PC-3 (cell line): ENCODE measurements at regions not wholly inside any gene's neighbourhood (a gene's known extent, or its start where the extent isn't known, plus 50 kb on each side); places are given as distances from the start of the nearest gene placed in this dataset.

Source experiments
- ATAC-seq: fragments of 200-7000 bp; cut with Tn5 transposase; 2 replicates; pipeline ENCODE4 v1.9.1; 2020; ENCODE audit warnings: mild to moderate bottlenecking, moderate library complexity
- BruUV-seq: library from RNA; stranded (reverse); fragments of 400-500 nt; replicated peaks from 2 replicates; lab custom pipeline; 2021; lab: Mats Ljungman, UMichigan
- CTCF ChIA-PET: fragments of 300-600 bp; sonication (Branson Sonifier 250); formaldehyde crosslinking; loops from one replicate; lab custom pipeline; 2022; ENCODE audit warnings: antibody characterized with exemption; lab: Charles Lee
- POLR2A ChIA-PET: fragments of 300-600 bp; sonication (Branson Sonifier 250); formaldehyde crosslinking; loops from one replicate; lab custom pipeline; 2022; ENCODE audit warnings: antibody characterized with exemption; ENCODE audit not compliant: unreplicated experiment; lab: Charles Lee
- DNase-seq: peaks from one replicate; pipeline ENCODE4 v3.0.0-alpha.2; 2015
- H2AFZ ChIP-seq: fragments of 300-600 bp; sonication (generic); 2 replicates; pipeline ENCODE4 v1.6.0; 2016; ENCODE audit warnings: antibody characterized with exemption, low read length
- H3F3A ChIP-seq: fragments of 300-600 bp; sonication (generic); one replicate; pipeline ENCODE4 v1.6.0; 2017; ENCODE audit warnings: antibody characterized with exemption, low read length, control low read depth, mild to moderate bottlenecking; ENCODE audit not compliant: unreplicated experiment
- H3K27ac ChIP-seq: fragments of 300-600 bp; sonication (generic); 2 replicates; pipeline ENCODE4 v1.5.1; 2016; ENCODE audit warnings: mild to moderate bottlenecking, low read length
- H3K27me3 ChIP-seq: fragments of 300-600 bp; sonication (generic); 2 replicates; pipeline ENCODE4 v1.6.1; 2016; ENCODE audit warnings: low read length, mixed read lengths
- H3K36me3 ChIP-seq: fragments of 300-600 bp; sonication (generic); 2 replicates; pipeline ENCODE4 v1.6.1; 2016; ENCODE audit warnings: low read depth, mixed run types, low read length, mixed read lengths
- H3K4me1 ChIP-seq: fragments of 300-600 bp; sonication (generic); 2 replicates; pipeline ENCODE4 v1.5.1; 2016; ENCODE audit warnings: low read length; ENCODE audit not compliant: insufficient read depth
- H3K4me2 ChIP-seq: fragments of 300-600 bp; sonication (generic); 2 replicates; pipeline ENCODE4 v1.6.0; 2016; ENCODE audit warnings: low read length
- H3K4me3 ChIP-seq: fragments of 300-600 bp; sonication (generic); 2 replicates; pipeline ENCODE4 v1.5.1; 2016; ENCODE audit warnings: mild to moderate bottlenecking, low read length, mixed read lengths
- H3K79me2 ChIP-seq: fragments of 300-600 bp; sonication (generic); 2 replicates; pipeline ENCODE4 v1.6.1; 2017; ENCODE audit warnings: low read length, mixed read lengths
- H3K9ac ChIP-seq: fragments of 300-600 bp; sonication (generic); 2 replicates; pipeline ENCODE4 v1.6.0; 2016; ENCODE audit warnings: mild to moderate bottlenecking, low read length
- H3K9me2 ChIP-seq: fragments of 300-600 bp; sonication (generic); replicated peaks from 2 replicates; pipeline ENCODE4 v1.6.1; 2016; ENCODE audit warnings: mixed run types, low read length, mixed read lengths
- H3K9me3 ChIP-seq: fragments of 300-600 bp; sonication (generic); 2 replicates; pipeline ENCODE4 v1.6.1; 2016; ENCODE audit warnings: low read length, mixed read lengths
- H4K20me1 ChIP-seq: fragments of 300-600 bp; sonication (generic); 2 replicates; pipeline ENCODE4 v1.6.1; 2016; ENCODE audit warnings: low read length, mixed read lengths
- EZH2 ChIP-seq: fragments of 300-600 bp; sonication (generic); IDR thresholded peaks from one replicate; pipeline ENCODE4 v1.6.1; 2017; ENCODE audit warnings: antibody characterized with exemption, mild to moderate bottlenecking, low read length; ENCODE audit not compliant: unreplicated experiment
- EZH2phosphoT487 ChIP-seq: fragments of 300-600 bp; sonication (generic); IDR thresholded peaks from 2 replicates; pipeline ENCODE4 v1.6.1; 2018; ENCODE audit warnings: mild to moderate bottlenecking, antibody characterized with exemption, low read length, borderline replicate concordance
- intact Hi-C: fragments of 100-400 bp; cut with micrococcal nuclease; formaldehyde crosslinking; loops from 2 replicates; pipeline ENCODE4 v1.9.0; 2023
- TF ChIP-seq, protein P1 (sequence below): fragments of 300-600 bp; sonication (generic); conservative IDR thresholded peaks from 2 replicates; pipeline ENCODE4 v1.5.1; 2017; ENCODE audit warnings: antibody characterized with exemption, low read depth, mild to moderate bottlenecking, low read length

DNA sequence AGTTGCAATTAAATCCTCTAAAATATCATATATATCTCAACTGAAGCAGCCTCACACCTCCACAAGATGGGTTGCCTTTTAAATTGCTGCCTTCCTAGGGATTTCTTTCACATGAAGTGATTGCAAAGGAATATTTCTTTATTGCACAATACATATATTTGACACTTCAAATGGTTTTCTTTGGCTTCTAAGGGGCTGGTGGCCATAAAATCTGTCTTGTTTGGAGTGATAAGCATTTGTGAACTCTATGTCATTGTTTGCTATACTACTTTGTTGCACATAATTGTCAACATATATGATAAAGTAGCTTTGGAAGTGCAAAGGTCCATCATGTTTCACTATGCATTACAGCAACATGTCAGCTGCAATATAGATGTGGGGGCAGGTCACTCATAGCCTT is 2380.9 kb downstream of the PCDH9 start:
- Histone ChIP-seq H3K9ac (no peak overlapping the region), H3K36me3 (no peaks in the 10 kb centered on the region), H2AFZ (no peak overlapping the region), H3K9me2 (no peaks in the 10 kb centered on the region), H3K79me2 (no peaks in the 10 kb centered on the region), H3K4me1 (no peaks in the 10 kb centered on the region), H3K27me3 (no peaks in the 10 kb centered on the region), H3K4me3 (no peak overlapping the region), H3K4me2 (no peak overlapping the region), H4K20me1 (no peaks in the 10 kb centered on the region), H3K27ac (no peak overlapping the region), H3F3A (no peaks in the 10 kb centered on the region), H3K9me3 (no peaks in the 10 kb centered on the region)
- intact Hi-C loops: no loop called here
- CTCF ChIA-PET: no interaction called here
- TF ChIP-seq, protein P1, sequence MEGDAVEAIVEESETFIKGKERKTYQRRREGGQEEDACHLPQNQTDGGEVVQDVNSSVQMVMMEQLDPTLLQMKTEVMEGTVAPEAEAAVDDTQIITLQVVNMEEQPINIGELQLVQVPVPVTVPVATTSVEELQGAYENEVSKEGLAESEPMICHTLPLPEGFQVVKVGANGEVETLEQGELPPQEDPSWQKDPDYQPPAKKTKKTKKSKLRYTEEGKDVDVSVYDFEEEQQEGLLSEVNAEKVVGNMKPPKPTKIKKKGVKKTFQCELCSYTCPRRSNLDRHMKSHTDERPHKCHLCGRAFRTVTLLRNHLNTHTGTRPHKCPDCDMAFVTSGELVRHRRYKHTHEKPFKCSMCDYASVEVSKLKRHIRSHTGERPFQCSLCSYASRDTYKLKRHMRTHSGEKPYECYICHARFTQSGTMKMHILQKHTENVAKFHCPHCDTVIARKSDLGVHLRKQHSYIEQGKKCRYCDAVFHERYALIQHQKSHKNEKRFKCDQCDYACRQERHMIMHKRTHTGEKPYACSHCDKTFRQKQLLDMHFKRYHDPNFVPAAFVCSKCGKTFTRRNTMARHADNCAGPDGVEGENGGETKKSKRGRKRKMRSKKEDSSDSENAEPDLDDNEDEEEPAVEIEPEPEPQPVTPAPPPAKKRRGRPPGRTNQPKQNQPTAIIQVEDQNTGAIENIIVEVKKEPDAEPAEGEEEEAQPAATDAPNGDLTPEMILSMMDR: no peak
- TF ChIP-seq EZH2phosphoT487 (no peak), EZH2 (no peak)
- DNase-seq (no peak), ATAC-seq (no peak)
- POLR2A ChIA-PET: no interaction called here
- no TSS peak for BruUV-seq

DNA sequence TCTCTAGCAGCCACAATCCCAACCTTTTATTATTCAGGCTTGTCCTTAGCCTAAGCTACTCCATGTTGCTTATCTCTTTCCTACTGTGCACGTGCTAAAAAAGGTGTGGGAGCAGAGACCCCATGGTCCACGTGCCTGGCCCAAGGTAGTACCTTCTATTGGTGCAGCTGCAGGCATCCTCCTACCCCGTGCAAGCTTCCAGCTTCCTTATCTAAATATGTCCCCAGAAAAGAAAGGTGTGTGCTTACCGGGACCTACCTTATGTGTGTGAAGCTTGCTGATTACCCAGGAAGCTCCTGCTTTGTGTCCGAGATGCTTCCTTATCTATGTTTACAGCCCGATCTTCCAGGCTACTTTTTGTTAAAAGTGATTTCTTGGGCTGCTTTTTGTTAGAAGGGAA is 2382.4 kb downstream of the PCDH9 start:
- intact Hi-C loops: no loop called here
- BruUV-seq: no TSS peak
- POLR2A ChIA-PET: no interaction called here

DNA sequence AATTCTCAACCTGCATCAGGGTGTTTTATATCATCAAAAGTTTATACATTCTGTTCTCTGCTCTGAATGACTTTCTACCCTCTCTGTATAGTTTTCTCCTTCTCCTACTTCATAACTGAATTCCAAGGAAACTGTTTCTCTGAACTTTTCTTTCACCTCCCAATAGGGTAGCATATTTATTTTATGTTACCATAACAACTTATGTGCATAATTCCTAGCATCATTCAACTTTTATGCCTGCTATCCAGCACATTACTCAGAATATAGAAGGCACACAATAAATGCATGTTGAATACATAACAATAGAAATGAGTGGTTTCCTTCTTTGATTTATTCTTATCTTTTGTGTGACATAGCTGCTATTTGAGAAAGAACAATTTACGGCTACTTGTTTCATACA is 2385.0 kb downstream of the PCDH9 start:
- DNase-seq (no peak), ATAC-seq (no peak)
- no peaks in the 10 kb centered on the region for H3K79me2 ChIP-seq
- no peak overlapping the region for H3K27ac ChIP-seq
- no peaks in the 10 kb centered on the region for H3K4me1 ChIP-seq
- ChIA-PET CTCF (no interaction called here), POLR2A (no interaction called here)
- TF ChIP-seq EZH2phosphoT487 (no peak), EZH2 (no peak)
- TF ChIP-seq, protein P1: no peak
- no peak overlapping the region for H3K4me3 ChIP-seq
- intact Hi-C loops: no loop called here
- no TSS peak for BruUV-seq
- H3F3A ChIP-seq: no peaks in the 10 kb centered on the region
- H3K27me3 ChIP-seq: no peaks in the 10 kb centered on the region
- no peak overlapping the region for H2AFZ ChIP-seq
- no peaks in the 10 kb centered on the region for H3K36me3 ChIP-seq
- H4K20me1 ChIP-seq: no peaks in the 10 kb centered on the region
- H3K9me3 ChIP-seq: no peaks in the 10 kb centered on the region
- H3K9me2 ChIP-seq: no peaks in the 10 kb centered on the region
- no peak overlapping the region for H3K9ac ChIP-seq
- H3K4me2 ChIP-seq: no peak overlapping the region

More for the DNA sequence above, 2382.4 kb downstream of the PCDH9 start:
- H3F3A ChIP-seq: no peaks in the 10 kb centered on the region
- CTCF ChIA-PET: no interaction called here
- H2AFZ ChIP-seq: no peak overlapping the region
- no peak for TF ChIP-seq EZH2phosphoT487
- TF ChIP-seq, protein P1: no peak
- H3K79me2 ChIP-seq: no peaks in the 10 kb centered on the region
- no peaks in the 10 kb centered on the region for H3K4me1 ChIP-seq
- DNase-seq (no peak), ATAC-seq (no peak)
- H3K27ac ChIP-seq: no peak overlapping the region
- H3K36me3 ChIP-seq: no peaks in the 10 kb centered on the region
- no peak overlapping the region for H3K4me3 ChIP-seq
- no peaks in the 10 kb centered on the region for H3K9me3 ChIP-seq
- no peak overlapping the region for H3K4me2 ChIP-seq
- H3K27me3 ChIP-seq: no peaks in the 10 kb centered on the region
- no peak overlapping the region for H3K9ac ChIP-seq
- no peaks in the 10 kb centered on the region for H3K9me2 ChIP-seq
- H4K20me1 ChIP-seq: no peaks in the 10 kb centered on the region
